SK-N-SH (cell line): ENCODE measurements at regions not wholly inside any gene's neighbourhood (a gene's known extent, or its start where the extent isn't known, plus 50 kb on each side); places are given as distances from the start of the nearest gene placed in this dataset.

Source experiments
- CTCF ChIA-PET: fragments of 300-600, 350-600 bp; formaldehyde crosslinking; extraction: SDS; loops from one replicate; lab custom pipeline; 2021; lab: Yijun Ruan, JAX
- POLR2A ChIA-PET: fragments of 350-600 bp; sonication (Branson Sonifier 250); formaldehyde crosslinking; extraction: SDS; loops from one replicate; lab custom pipeline; 2020; ENCODE audit warnings: antibody characterized with exemption, inconsistent platforms; lab: Yijun Ruan, JAX
- DNase-seq: peaks from one replicate; pipeline ENCODE4 v3.0.0; 2012
- H2AFZ ChIP-seq: fragments of 200-600 bp; sonication (generic); 2 replicates; pipeline ENCODE4 v1.8.1; 2016; ENCODE audit warnings: antibody characterized with exemption, mild to moderate bottlenecking, low read depth
- H3F3A ChIP-seq: fragments of 200-600 bp; sonication (generic); replicated peaks from 2 replicates; pipeline ENCODE3; 2016; ENCODE audit warnings: antibody characterized with exemption, mild to moderate bottlenecking; ENCODE audit not compliant: insufficient read depth
- H3K27ac ChIP-seq, 2 experiments: fragments of 200-500 bp in 1 of 2; fragments of 200-600 bp in 1 of 2; sonication (Bioruptor generic) in 1 of 2; sonication (generic), shearing (Covaris generic) in 1 of 2; 2 replicates each; pipeline versions ENCODE4 v1.5.1 to v1.6.1; 2014 to 2016; ENCODE audit warnings: low read depth in 2 of 2, inconsistent platforms in 1 of 2, low read length in 1 of 2, mild to moderate bottlenecking in 1 of 2, mixed read lengths in 1 of 2
- H3K27me3 ChIP-seq: fragments of 200-600 bp; sonication (generic), shearing (Covaris generic); 2 replicates; pipeline ENCODE4 v1.6.1; 2016; ENCODE audit warnings: mixed run types; ENCODE audit not compliant: insufficient read depth
- H3K36me3 ChIP-seq, 2 experiments: fragments of 200-500 bp in 1 of 2; fragments of 200-600 bp in 1 of 2; sonication (Bioruptor generic) in 1 of 2; sonication (generic) in 1 of 2; replicated peaks in 1 of 2; 2 replicates each; pipeline versions ENCODE3 to v1.5.1; 2014 to 2016; ENCODE audit warnings: low read length in 1 of 2, mild to moderate bottlenecking in 1 of 2; ENCODE audit not compliant: insufficient read depth in 2 of 2, control insufficient read depth in 1 of 2
- H3K4me1 ChIP-seq, 2 experiments: fragments of 200-500 bp in 1 of 2; fragments of 200-600 bp in 1 of 2; sonication (Bioruptor generic) in 1 of 2; sonication (generic), shearing (Covaris generic) in 1 of 2; 2 replicates each; pipeline versions ENCODE4 v1.5.1 to v1.6.1; 2014 to 2016; ENCODE audit warnings: low read depth in 1 of 2, low read length in 1 of 2, mixed run types in 1 of 2; ENCODE audit not compliant: insufficient read depth in 2 of 2, control insufficient read depth in 1 of 2
- H3K4me2 ChIP-seq: fragments of 200-600 bp; sonication (generic), shearing (Covaris generic); 2 replicates; pipeline ENCODE4 v1.6.1; 2017; ENCODE audit warnings: mixed run types
- H3K4me3 ChIP-seq, 2 experiments: fragments of 200-500 bp in 1 of 2; fragments of 200-600 bp in 1 of 2; sonication (Bioruptor generic) in 1 of 2; sonication (generic), shearing (Covaris generic) in 1 of 2; 2 replicates each; pipeline versions ENCODE4 v1.5.1 to v1.8.1; 2014 to 2016; ENCODE audit warnings: low read depth in 2 of 2, inconsistent platforms in 1 of 2, low read length in 1 of 2, mild to moderate bottlenecking in 1 of 2, mixed read lengths in 1 of 2, moderate library complexity in 1 of 2
- H3K79me2 ChIP-seq: fragments of 200-600 bp; sonication (generic); 2 replicates; pipeline ENCODE4 v1.8.1; 2017; ENCODE audit warnings: mild to moderate bottlenecking; ENCODE audit not compliant: insufficient read depth
- H3K9ac ChIP-seq: fragments of 200-600 bp; sonication (generic); 2 replicates; pipeline ENCODE4 v1.6.1; 2017; ENCODE audit warnings: mixed run types
- H3K9me2 ChIP-seq: fragments of 200-600 bp; sonication (generic); 2 replicates; pipeline ENCODE4 v1.6.1; 2017; ENCODE audit warnings: mixed run types
- H3K9me3 ChIP-seq: fragments of 200-600 bp; sonication (generic); 2 replicates; pipeline ENCODE4 v1.6.1; 2017; ENCODE audit warnings: mixed run types, mild to moderate bottlenecking, moderate library complexity
- H4K20me1 ChIP-seq: fragments of 200-600 bp; sonication (generic); 2 replicates; pipeline ENCODE4 v1.6.1; 2017; ENCODE audit warnings: mild to moderate bottlenecking, mixed run types; ENCODE audit not compliant: insufficient read depth
- CHD2 ChIP-seq: fragments of 150-350 bp; IDR thresholded peaks from 2 replicates; pipeline ENCODE4 v1.6.1; 2018; ENCODE audit warnings: low read length; ENCODE audit not compliant: partially characterized antibody
- EP300 ChIP-seq, 2 experiments: IDR thresholded peaks; 2 replicates each; pipeline versions ENCODE4 v1.4.0 to v1.6.1; 2012; ENCODE audit warnings: borderline replicate concordance in 1 of 2, low read depth in 1 of 2, low read length in 1 of 2
- GABPA ChIP-seq: IDR thresholded peaks from 2 replicates; pipeline ENCODE4 v1.4.0; 2012; ENCODE audit warnings: low read depth, mild to moderate bottlenecking
- GATA2 ChIP-seq: sonication (generic); formaldehyde crosslinking; IDR thresholded peaks from 2 replicates; pipeline ENCODE4 v1.5.0; 2020; ENCODE audit warnings: mild to moderate bottlenecking, missing genetic modification reagents
- IRF3 ChIP-seq: fragments of 150-350 bp; IDR thresholded peaks from 2 replicates; pipeline ENCODE4 v1.6.1; 2016; ENCODE audit warnings: mild to moderate bottlenecking, low read depth, low read length
- MAX ChIP-seq: IDR thresholded peaks from 2 replicates; pipeline ENCODE4 v1.4.0; 2012; ENCODE audit warnings: low read depth
- MEF2A ChIP-seq: IDR thresholded peaks from 2 replicates; pipeline ENCODE4 v1.4.0; 2012; ENCODE audit warnings: low read depth, borderline replicate concordance
- MXI1 ChIP-seq: IDR thresholded peaks from 2 replicates; pipeline ENCODE4 v1.6.1; 2012; ENCODE audit warnings: mild to moderate bottlenecking, low read depth, low read length, improper control_type of control experiment
- NFIC ChIP-seq: IDR thresholded peaks from 2 replicates; pipeline ENCODE4 v1.4.0; 2012; ENCODE audit warnings: borderline replicate concordance
- NRF1 ChIP-seq: IDR thresholded peaks from 2 replicates; pipeline ENCODE4 v1.6.1; 2012; ENCODE audit warnings: low read depth, mild to moderate bottlenecking, low read length
- POLR2AphosphoS5 ChIP-seq: IDR thresholded peaks from 2 replicates; pipeline ENCODE4 v1.6.1; 2012; ENCODE audit warnings: low read depth, low read length
- RAD21 ChIP-seq: IDR thresholded peaks from 2 replicates; pipeline ENCODE4 v1.6.1; 2012; ENCODE audit warnings: mild to moderate bottlenecking, low read length
- REST ChIP-seq: IDR thresholded peaks from 2 replicates; pipeline ENCODE4 v1.6.1; 2012; ENCODE audit warnings: mild to moderate bottlenecking, low read depth, low read length, moderate library complexity
- RFX5 ChIP-seq: IDR thresholded peaks from 2 replicates; pipeline ENCODE4 v1.6.1; 2012; ENCODE audit warnings: mild to moderate bottlenecking, improper control_type of control experiment, low read length
- SMC3 ChIP-seq: IDR thresholded peaks from 2 replicates; pipeline ENCODE4 v1.6.1; 2012; ENCODE audit warnings: low read depth, low read length, improper control_type of control experiment
- TCF12 ChIP-seq: IDR thresholded peaks from 2 replicates; pipeline ENCODE4 v1.4.0; 2012
- TEAD4 ChIP-seq: IDR thresholded peaks from 2 replicates; pipeline ENCODE4 v1.4.0; 2012; ENCODE audit warnings: mild to moderate bottlenecking, borderline replicate concordance; ENCODE audit not compliant: insufficient read depth
- USF2 ChIP-seq: fragments of 150-350 bp; IDR thresholded peaks from 2 replicates; pipeline ENCODE4 v1.6.1; 2017; ENCODE audit warnings: antibody characterized with exemption, low read length, low read depth, borderline replicate concordance
- WGBS: methylation state at CpG from one replicate; pipeline ENCODE4 v1.1.6; 2017; ENCODE audit warnings: low lambda C conversion rate; 5-methylcytosine and 5-hydroxymethylcytosine counted together

GRCh38 chr14:83885837-83886293, 1644.1 kb upstream of the FLRT2 start:
- Histone ChIP-seq H4K20me1 (no peaks in the 10 kb centered on the region), H3K9me3 (no peaks in the 10 kb centered on the region), H3K27ac (no peak overlapping the region)
- no peak for TF ChIP-seq POLR2AphosphoS5
- no peak for TF ChIP-seq GABPA
- TF ChIP-seq EP300 (IDR thresholded peaks at IDR 0.05; ENCODE audit: borderline replicate concordance in 1 of 2, low read depth in 1 of 2, low read length in 1 of 2) = no peak
- TF ChIP-seq NRF1 = no peak
- no peak for TF ChIP-seq MXI1
- no peak for TF ChIP-seq RFX5
- no peak for TF ChIP-seq CHD2
- TF ChIP-seq SMC3 = no peak
- no peak for TF ChIP-seq IRF3
- no peak for TF ChIP-seq MAX
- TF ChIP-seq, all 33 proteins: peak for 0
- no peaks in the 10 kb centered on the region for H3F3A ChIP-seq
- no peaks in the 10 kb centered on the region for H3K27me3 ChIP-seq
- no peak overlapping the region for H3K4me3 ChIP-seq
- no peaks in the 10 kb centered on the region for H3K36me3 ChIP-seq
- ChIA-PET CTCF (no interaction called here), POLR2A (no interaction called here)
- WGBS = 29% methylated on average over 4 of the region's 4 CpGs
- H3K4me2 ChIP-seq = no peak overlapping the region
- no peaks in the 10 kb centered on the region for H3K4me1 ChIP-seq
- no peaks in the 10 kb centered on the region for H3K79me2 ChIP-seq
- H2AFZ ChIP-seq = no peak overlapping the region
- no peak for DNase-seq
- no peaks in the 10 kb centered on the region for H3K9me2 ChIP-seq
- H3K9ac ChIP-seq = no peak overlapping the region

- Histone ChIP-seq H3K4me1 (no peaks in the 10 kb centered on the region), H3K9me3 (no peaks in the 10 kb centered on the region), H3K9me2 (no peaks in the 10 kb centered on the region), H3K9ac (no peak overlapping the region), H3K4me3 (no peak overlapping the region), H3K27me3 (no peaks in the 10 kb centered on the region), H3K27ac (no peak overlapping the region), H3K4me2 (no peak overlapping the region), H3F3A (no peaks in the 10 kb centered on the region), H2AFZ (no peak overlapping the region), H3K36me3 (no peaks in the 10 kb centered on the region), H3K79me2 (no peaks in the 10 kb centered on the region), H4K20me1 (no peaks in the 10 kb centered on the region)
- ChIA-PET CTCF (no interaction called here), POLR2A (no interaction called here)
- WGBS = 13% methylated on average over 1 of the region's 1 CpG
- DNase-seq = no peak
- TF ChIP-seq GATA2 (CRISPR knock-in tag) = no peak
- 0 out of 2 replicates have a peak, but pooled peaks have one; percentile 28 for TF ChIP-seq TCF12
- no peak for TF ChIP-seq NFIC
Measured at GRCh38 chr14:83887866-83888265, 1642.1 kb upstream of the FLRT2 start.

- H2AFZ ChIP-seq = no peak overlapping the region
- no peaks in the 10 kb centered on the region for H3K9me3 ChIP-seq
- H3K79me2 ChIP-seq = no peaks in the 10 kb centered on the region
- ChIA-PET POLR2A (no interaction called here), CTCF (no interaction called here)
- no peaks in the 10 kb centered on the region for H3K36me3 ChIP-seq
- H3K9ac ChIP-seq = no peak overlapping the region
- H3K4me2 ChIP-seq = no peak overlapping the region
- DNase-seq = no peak
- no peaks in the 10 kb centered on the region for H3F3A ChIP-seq
- H3K27ac ChIP-seq = no peak overlapping the region
- no peak overlapping the region for H3K4me3 ChIP-seq
- no peaks in the 10 kb centered on the region for H4K20me1 ChIP-seq
- H3K4me1 ChIP-seq = no peaks in the 10 kb centered on the region
- no peaks in the 10 kb centered on the region for H3K27me3 ChIP-seq
- no peaks in the 10 kb centered on the region for H3K9me2 ChIP-seq
- TF ChIP-seq REST = no peak
- no peak for TF ChIP-seq TEAD4
- TF ChIP-seq RAD21 = no peak
- no peak for TF ChIP-seq MEF2A
- TF ChIP-seq GABPA = no peak
- TF ChIP-seq USF2 = no peak
- no peak for TF ChIP-seq GATA2 (CRISPR knock-in tag)
Measured at GRCh38 chr14:83893447-83893846, 1636.5 kb upstream of the FLRT2 start.
